ENCODE measurements at regions not wholly inside any gene's neighbourhood (a gene's known extent, or its start where the extent isn't known, plus 50 kb on each side); places are given as distances from the start of the nearest gene placed in this dataset.

- DNase-seq (ENCODE audit: low spot score in 2 of 2), result no peak
Observed at GRCh38 chr5:167688341-167689130, 602.9 kb upstream of the WWC1 start.

GRCh38 chr5:167694325-167695147 is 596.9 kb upstream of the WWC1 start:
- Mint-ChIP-seq H3K4me1 (no peaks in the 10 kb centered on the region), H3K27ac (no peak overlapping the region), H3K9me3 (peaks cover 11% of the 10 kb centered on the region), H3K36me3 (no peaks in the 10 kb centered on the region), H3K4me3 (no peak overlapping the region)
- DNase-seq (ENCODE audit: low spot score in 2 of 2), result no peak
- no peak for ATAC-seq

More at GRCh38 chr5:167688341-167689130, 602.9 kb upstream of the WWC1 start:
- peaks cover 2% of the 10 kb centered on the region for H3K9me3 Mint-ChIP-seq
- H3K27ac Mint-ChIP-seq, result no peak overlapping the region
- ATAC-seq, result no peak
- no peak overlapping the region for H3K4me3 Mint-ChIP-seq
- H3K36me3 Mint-ChIP-seq, result no peaks in the 10 kb centered on the region
- no peaks in the 10 kb centered on the region for H3K4me1 Mint-ChIP-seq

- DNase-seq (ENCODE audit: low spot score in 2 of 2) (no peak), ATAC-seq (no peak)
- H3K9me3 Mint-ChIP-seq, result peaks cover 11% of the 10 kb centered on the region
- no peak overlapping the region for H3K27ac Mint-ChIP-seq
- no peak overlapping the region for H3K4me3 Mint-ChIP-seq
- no peaks in the 10 kb centered on the region for H3K4me1 Mint-ChIP-seq
- no peaks in the 10 kb centered on the region for H3K36me3 Mint-ChIP-seq
Observed at GRCh38 chr5:167696558-167697314, 594.7 kb upstream of the WWC1 start.

GRCh38 chr5:167699432-167699831 is 592.0 kb upstream of the WWC1 start:
- H3K4me1 Mint-ChIP-seq, result no peaks in the 10 kb centered on the region
- H3K4me3 Mint-ChIP-seq, result no peak overlapping the region
- no peak overlapping the region for H3K27ac Mint-ChIP-seq
- H3K36me3 Mint-ChIP-seq, result no peaks in the 10 kb centered on the region
- DNase-seq (ENCODE audit: low spot score in 2 of 2) (no peak), ATAC-seq (no peak)
- H3K9me3 Mint-ChIP-seq, result peaks cover 11% of the 10 kb centered on the region

GRCh38 chr5:167701051-167701450 is 590.4 kb upstream of the WWC1 start:
- DNase-seq (ENCODE audit: low spot score in 2 of 2) (no peak), ATAC-seq (no peak)
- Mint-ChIP-seq H3K9me3 (peaks cover 11% of the 10 kb centered on the region), H3K27ac (no peak overlapping the region), H3K36me3 (no peaks in the 10 kb centered on the region), H3K4me3 (no peak overlapping the region), H3K4me1 (no peaks in the 10 kb centered on the region)

GRCh38 chr5:167702014-167702413 is 589.4 kb upstream of the WWC1 start:
- H3K9me3 Mint-ChIP-seq, result peaks cover 6% of the 10 kb centered on the region
- no peak for ATAC-seq

GRCh38 chr5:167708449-167708848 is 583.0 kb upstream of the WWC1 start:
- H3K9me3 Mint-ChIP-seq, result peaks cover 2% of the 10 kb centered on the region
- ATAC-seq, result no peak
- H3K4me3 Mint-ChIP-seq, result no peak overlapping the region
- no peak overlapping the region for H3K27ac Mint-ChIP-seq
- DNase-seq (ENCODE audit: low spot score in 2 of 2), result no peak
- H3K4me1 Mint-ChIP-seq, result no peaks in the 10 kb centered on the region
- no peaks in the 10 kb centered on the region for H3K36me3 Mint-ChIP-seq

More at GRCh38 chr5:167702014-167702413, 589.4 kb upstream of the WWC1 start:
- DNase-seq (ENCODE audit: low spot score in 2 of 2), result no peak
- Mint-ChIP-seq H3K4me1 (no peaks in the 10 kb centered on the region), H3K4me3 (no peak overlapping the region), H3K36me3 (no peaks in the 10 kb centered on the region), H3K27ac (no peak overlapping the region)

- Mint-ChIP-seq H3K4me1 (no peaks in the 10 kb centered on the region), H3K27ac (no peak overlapping the region), H3K36me3 (no peaks in the 10 kb centered on the region), H3K9me3 (peaks cover 4% of the 10 kb centered on the region), H3K4me3 (no peak overlapping the region)
- ATAC-seq (no peak), DNase-seq (ENCODE audit: low spot score in 2 of 2) (no peak)
Observed at GRCh38 chr5:167709625-167710024, 581.8 kb upstream of the WWC1 start.

- Mint-ChIP-seq H3K4me1 (no peaks in the 10 kb centered on the region), H3K27ac (no peak overlapping the region), H3K4me3 (no peak overlapping the region), H3K9me3 (peaks cover 7% of the 10 kb centered on the region), H3K36me3 (no peaks in the 10 kb centered on the region)
- DNase-seq (ENCODE audit: low spot score in 2 of 2) (no peak), ATAC-seq (no peak)
Observed at GRCh38 chr5:167710444-167711073, 580.9 kb upstream of the WWC1 start.

- Mint-ChIP-seq H3K4me1 (no peaks in the 10 kb centered on the region), H3K36me3 (no peaks in the 10 kb centered on the region), H3K4me3 (no peak overlapping the region), H3K9me3 (peaks cover 4% of the 10 kb centered on the region), H3K27ac (no peak overlapping the region)
- ATAC-seq, result no peak
- no peak for DNase-seq (ENCODE audit: low spot score in 2 of 2)
Observed at GRCh38 chr5:167712986-167713585, 578.4 kb upstream of the WWC1 start.

GRCh38 chr5:167713896-167714295 is 577.5 kb upstream of the WWC1 start:
- ATAC-seq (no peak), DNase-seq (ENCODE audit: low spot score in 2 of 2) (no peak)
- H3K4me3 Mint-ChIP-seq, result no peak overlapping the region
- no peak overlapping the region for H3K27ac Mint-ChIP-seq
- peaks cover 4% of the 10 kb centered on the region for H3K9me3 Mint-ChIP-seq
- no peaks in the 10 kb centered on the region for H3K4me1 Mint-ChIP-seq
- H3K36me3 Mint-ChIP-seq, result no peaks in the 10 kb centered on the region

- Mint-ChIP-seq H3K4me3 (no peak overlapping the region), H3K9me3 (peaks cover 4% of the 10 kb centered on the region), H3K27ac (no peak overlapping the region), H3K36me3 (no peaks in the 10 kb centered on the region), H3K4me1 (no peaks in the 10 kb centered on the region)
- ATAC-seq, result no peak
- DNase-seq (ENCODE audit: low spot score in 2 of 2), result no peak
Observed at GRCh38 chr5:167716126-167716775, 575.2 kb upstream of the WWC1 start.

- Mint-ChIP-seq H3K36me3 (no peaks in the 10 kb centered on the region), H3K9me3 (peaks cover 5% of the 10 kb centered on the region), H3K27ac (no peak overlapping the region), H3K4me3 (no peak overlapping the region), H3K4me1 (peaks cover 9% of the 10 kb centered on the region)
- ATAC-seq, result no peak
- DNase-seq (ENCODE audit: low spot score in 2 of 2), result no peak
Observed at GRCh38 chr5:167720259-167720658, 571.2 kb upstream of the WWC1 start.

GRCh38 chr5:167720676-167721260 is 570.7 kb upstream of the WWC1 start:
- Mint-ChIP-seq H3K4me3 (no peak overlapping the region), H3K4me1 (peaks cover 9% of the 10 kb centered on the region), H3K9me3 (peaks cover 5% of the 10 kb centered on the region), H3K36me3 (no peaks in the 10 kb centered on the region), H3K27ac (no peak overlapping the region)
- DNase-seq (ENCODE audit: low spot score in 2 of 2) (no peak), ATAC-seq (no peak)
